ENCODE measurements at regions not wholly inside any gene's neighbourhood (a gene's known extent, or its start where the extent isn't known, plus 50 kb on each side); places are given as distances from the start of the nearest gene placed in this dataset.

DNA sequence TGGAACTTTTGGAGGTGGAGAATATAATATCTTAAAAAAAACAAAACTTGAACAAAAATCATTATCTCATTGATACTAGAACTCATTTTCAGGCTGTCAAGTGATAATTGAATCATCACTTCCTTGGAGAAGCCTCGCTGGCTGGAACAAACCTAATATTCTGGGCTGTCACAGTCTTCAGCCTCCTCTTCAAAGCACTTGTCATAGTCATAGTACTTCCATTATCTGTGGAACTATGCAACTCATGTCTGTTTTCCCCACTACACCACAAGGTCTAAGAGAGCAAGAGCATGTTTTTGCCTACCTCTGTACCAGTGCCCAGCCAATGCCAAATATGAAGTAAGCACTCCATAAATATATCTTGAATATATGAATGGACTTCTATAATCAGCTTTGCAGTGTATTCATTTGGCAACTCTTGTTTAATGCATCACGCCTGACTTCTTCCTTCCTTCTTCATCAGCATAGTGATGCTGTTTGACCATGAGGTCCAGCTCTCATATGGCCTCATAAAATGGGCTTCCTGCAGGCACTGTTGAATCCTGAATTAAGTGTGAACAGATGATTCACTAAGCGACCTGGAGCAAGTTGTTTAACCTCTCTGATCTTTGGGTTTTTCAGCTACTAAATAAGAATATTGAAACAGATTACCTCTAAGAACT is 86.6 kb upstream of the SNRK start:
- H3K9ac ChIP-seq (ENCODE audit: low read length in 3 of 3), result no peak overlapping the region
- no peaks in the 10 kb centered on the region for H3K9me3 ChIP-seq (ENCODE audit: control insufficient read depth in 2 of 3, insufficient read depth in 1 of 3, low read length in 3 of 3)
- H3K27me3 ChIP-seq (ENCODE audit: control insufficient read depth, insufficient read depth, low read length), result no peaks in the 10 kb centered on the region
- H3K4me3 ChIP-seq (ENCODE audit: low read length in 3 of 3), result no peak overlapping the region
- H3K4me1 ChIP-seq (ENCODE audit: control insufficient read depth in 2 of 3, insufficient read depth in 2 of 3, low read depth in 1 of 3, low read length in 3 of 3), result no peaks in the 10 kb centered on the region
- DNase-seq (no peak), FAIRE-seq (no peak)
- H3K27ac ChIP-seq (ENCODE audit: low read depth in 2 of 2, low read length in 2 of 2), result no peak overlapping the region
- intact Hi-C loops (cut with DNase I), result no loop called here
- no peaks in the 10 kb centered on the region for H3K36me3 ChIP-seq (ENCODE audit: control insufficient read depth in 2 of 3, insufficient read depth in 3 of 3, low read length in 3 of 3)
- TF ChIP-seq, protein P1, sequence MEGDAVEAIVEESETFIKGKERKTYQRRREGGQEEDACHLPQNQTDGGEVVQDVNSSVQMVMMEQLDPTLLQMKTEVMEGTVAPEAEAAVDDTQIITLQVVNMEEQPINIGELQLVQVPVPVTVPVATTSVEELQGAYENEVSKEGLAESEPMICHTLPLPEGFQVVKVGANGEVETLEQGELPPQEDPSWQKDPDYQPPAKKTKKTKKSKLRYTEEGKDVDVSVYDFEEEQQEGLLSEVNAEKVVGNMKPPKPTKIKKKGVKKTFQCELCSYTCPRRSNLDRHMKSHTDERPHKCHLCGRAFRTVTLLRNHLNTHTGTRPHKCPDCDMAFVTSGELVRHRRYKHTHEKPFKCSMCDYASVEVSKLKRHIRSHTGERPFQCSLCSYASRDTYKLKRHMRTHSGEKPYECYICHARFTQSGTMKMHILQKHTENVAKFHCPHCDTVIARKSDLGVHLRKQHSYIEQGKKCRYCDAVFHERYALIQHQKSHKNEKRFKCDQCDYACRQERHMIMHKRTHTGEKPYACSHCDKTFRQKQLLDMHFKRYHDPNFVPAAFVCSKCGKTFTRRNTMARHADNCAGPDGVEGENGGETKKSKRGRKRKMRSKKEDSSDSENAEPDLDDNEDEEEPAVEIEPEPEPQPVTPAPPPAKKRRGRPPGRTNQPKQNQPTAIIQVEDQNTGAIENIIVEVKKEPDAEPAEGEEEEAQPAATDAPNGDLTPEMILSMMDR (IDR thresholded peaks at IDR 0.05; ENCODE audit: borderline replicate concordance, extremely low read depth, insufficient read depth), result no peak

DNA sequence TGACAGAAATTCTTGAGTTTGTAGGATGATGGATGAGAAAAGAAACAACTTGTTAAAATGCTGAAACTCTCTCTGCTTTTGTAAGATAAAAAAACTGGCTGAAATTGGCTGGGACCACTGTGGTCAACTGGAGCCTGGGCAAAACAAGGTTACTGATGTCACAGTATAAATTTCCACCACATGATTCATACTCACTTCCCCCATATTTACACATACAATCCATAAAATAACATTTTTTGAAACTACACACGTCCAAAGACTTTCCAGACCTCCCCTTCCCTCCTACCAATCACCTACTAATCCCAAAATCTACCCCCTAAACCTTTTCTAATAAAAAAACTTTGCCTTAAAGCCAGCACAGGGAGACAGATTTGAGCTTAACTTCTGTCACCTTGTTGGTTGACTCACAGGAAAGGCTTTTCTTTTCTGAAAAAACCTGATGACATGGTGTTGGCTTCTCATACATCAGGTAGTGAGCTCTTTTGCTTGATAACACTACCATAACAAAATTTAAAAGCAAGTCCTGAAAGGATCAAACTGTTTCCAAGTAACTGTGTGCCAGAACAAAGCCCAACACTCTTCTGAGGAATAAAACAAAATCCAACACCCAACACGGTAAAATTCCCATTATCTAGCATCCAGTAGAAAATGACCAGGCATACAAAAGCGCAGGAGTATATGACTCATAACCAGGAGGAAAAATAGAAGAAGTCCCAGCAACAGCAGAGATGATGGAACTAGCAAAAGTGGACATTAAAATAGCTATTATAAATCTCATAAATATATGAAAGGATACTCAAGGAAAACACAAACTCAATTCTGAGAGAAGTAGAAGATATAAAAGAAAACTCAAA is 87.3 kb upstream of the SNRK start:
- DNase-seq (no peak), FAIRE-seq (no peak)
- H3K27me3 ChIP-seq (ENCODE audit: control insufficient read depth, insufficient read depth, low read length), result no peaks in the 10 kb centered on the region
- TF ChIP-seq, protein P1 (IDR thresholded peaks at IDR 0.05; ENCODE audit: borderline replicate concordance, extremely low read depth, insufficient read depth), result no peak
- no peaks in the 10 kb centered on the region for H3K36me3 ChIP-seq (ENCODE audit: control insufficient read depth in 2 of 3, insufficient read depth in 3 of 3, low read length in 3 of 3)
- H3K27ac ChIP-seq (ENCODE audit: low read depth in 2 of 2, low read length in 2 of 2), result no peak overlapping the region
- intact Hi-C loops (cut with DNase I), result no loop called here
- no peak overlapping the region for H3K9ac ChIP-seq (ENCODE audit: low read length in 3 of 3)
- no peak overlapping the region for H3K4me3 ChIP-seq (ENCODE audit: low read length in 3 of 3)
- H3K4me1 ChIP-seq (ENCODE audit: control insufficient read depth in 2 of 3, insufficient read depth in 2 of 3, low read depth in 1 of 3, low read length in 3 of 3), result peaks cover 0 to 5% (median 3%) of the 10 kb centered on the region in 3 donors
- H3K9me3 ChIP-seq (ENCODE audit: control insufficient read depth in 2 of 3, insufficient read depth in 1 of 3, low read length in 3 of 3), result no peaks in the 10 kb centered on the region

DNA sequence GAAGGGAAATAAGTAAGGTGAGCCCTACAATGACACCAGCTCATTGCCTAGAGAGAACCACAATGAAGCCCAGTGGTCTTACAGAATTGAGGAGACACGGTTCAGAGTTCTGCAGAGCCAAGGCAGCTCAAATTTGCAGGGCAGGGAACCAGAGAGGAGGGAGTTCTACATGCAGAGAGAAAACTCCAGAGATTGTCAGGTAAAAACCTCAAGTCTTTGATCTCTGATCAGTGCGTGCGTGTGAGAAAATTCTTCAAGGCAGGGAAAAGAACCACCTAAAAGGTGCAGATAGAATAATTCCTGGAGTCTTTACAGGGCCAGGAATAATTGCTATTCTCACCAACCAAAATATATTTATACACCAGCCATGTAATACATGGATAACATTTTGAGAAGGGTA is 88.0 kb upstream of the SNRK start:
- DNase-seq (no peak), FAIRE-seq (no peak)
- TF ChIP-seq, protein P1 (IDR thresholded peaks at IDR 0.05; ENCODE audit: borderline replicate concordance, extremely low read depth, insufficient read depth), result no peak
- Histone ChIP-seq H3K27me3 (ENCODE audit: control insufficient read depth, insufficient read depth, low read length) (no peaks in the 10 kb centered on the region), H3K9ac (ENCODE audit: low read length in 3 of 3) (no peak overlapping the region), H3K4me3 (ENCODE audit: low read length in 3 of 3) (no peak overlapping the region), H3K27ac (ENCODE audit: low read depth in 2 of 2, low read length in 2 of 2) (no peak overlapping the region), H3K9me3 (ENCODE audit: control insufficient read depth in 2 of 3, insufficient read depth in 1 of 3, low read length in 3 of 3) (no peaks in the 10 kb centered on the region), H3K36me3 (ENCODE audit: control insufficient read depth in 2 of 3, insufficient read depth in 3 of 3, low read length in 3 of 3) (no peaks in the 10 kb centered on the region), H3K4me1 (ENCODE audit: control insufficient read depth in 2 of 3, insufficient read depth in 2 of 3, low read depth in 1 of 3, low read length in 3 of 3) (peaks cover 0 to 6% (median 5%) of the 10 kb centered on the region in 3 donors)
- intact Hi-C loops (cut with DNase I), result no loop called here
